Endothelial cell of umbilical vein (primary cell): ENCODE measurements at regions not wholly inside any gene's neighbourhood (a gene's known extent, or its start where the extent isn't known, plus 50 kb on each side); places are given as distances from the start of the nearest gene placed in this dataset.

Source experiments
- BruUV-seq: library from RNA; stranded (reverse); fragments of 400-500 nt; replicated peaks from 2 replicates; lab custom pipeline; 2021; lab: Mats Ljungman, UMichigan
- CTCF ChIA-PET: fragments of 300-600, 350-600 bp; sonication (Branson Sonifier 250); formaldehyde crosslinking; loops from one replicate; lab custom pipeline; 2021; ENCODE audit warnings: antibody characterized with exemption, inconsistent platforms; lab: Charles Lee
- POLR2A ChIA-PET: fragments of 300-600, 350-600 bp; sonication (Branson Sonifier 250); formaldehyde crosslinking; loops from one replicate; lab custom pipeline; 2021; ENCODE audit warnings: antibody characterized with exemption, inconsistent platforms; lab: Charles Lee
- DNase-seq: peaks from one replicate; pipeline ENCODE4 v3.0.0-alpha.2; 2011; ENCODE audit warnings: low read depth, low spot score
- FAIRE-seq: peaks from 2 replicates; lab custom pipeline; 2011; peaks lifted over from hg19 to GRCh38; lab: Jason Lieb, UNC
- H2AFZ ChIP-seq: 2 replicates; pipeline ENCODE4 v1.6.0; 2012; ENCODE audit warnings: low read depth, low read length, control low read depth, inconsistent platforms
- H3K27ac ChIP-seq: 2 replicates; pipeline ENCODE4 v1.5.1; 2011; ENCODE audit warnings: low read depth, mild to moderate bottlenecking, control low read depth, low read length, moderate library complexity; ENCODE audit not compliant: insufficient read depth
- H3K27me3 ChIP-seq, 2 experiments: 2 replicates each; pipeline versions ENCODE4 v1.6.0 to v1.6.1; 2011; ENCODE audit warnings: low read length in 2 of 2, mixed read lengths in 1 of 2; ENCODE audit not compliant: control insufficient read depth in 2 of 2, insufficient read depth in 2 of 2
- H3K36me3 ChIP-seq, 2 experiments: 2 replicates in 1 of 2; 3 replicates in 1 of 2; pipeline ENCODE4 v1.5.1; 2011; ENCODE audit warnings: low read length in 2 of 2, mild to moderate bottlenecking in 1 of 2, moderate library complexity in 1 of 2; ENCODE audit not compliant: control insufficient read depth in 2 of 2, insufficient read depth in 2 of 2; ENCODE audit errors: extremely low read depth in 1 of 2
- H3K4me1 ChIP-seq: 3 replicates; pipeline ENCODE4 v1.5.1; 2011; ENCODE audit warnings: mild to moderate bottlenecking, low read length; ENCODE audit not compliant: control insufficient read depth, insufficient read depth; ENCODE audit errors: extremely low read depth
- H3K4me2 ChIP-seq: 2 replicates; pipeline ENCODE4 v1.6.1; 2011; ENCODE audit warnings: low read length, control low read depth, mixed read lengths; ENCODE audit not compliant: insufficient read depth
- H3K4me3 ChIP-seq, 3 experiments: fragments of 200-600 bp in 1 of 3; sonication (generic), shearing (Covaris generic) in 1 of 3; replicated peaks in 1 of 3; 2 replicates each; pipeline ENCODE4 v1.5.1; 2011 to 2016; ENCODE audit warnings: control low read depth in 3 of 3, low read length in 3 of 3, mild to moderate bottlenecking in 2 of 3, inconsistent platforms in 1 of 3, low read depth in 1 of 3, moderate library complexity in 1 of 3; ENCODE audit not compliant: insufficient read depth in 1 of 3
- H3K79me2 ChIP-seq: 2 replicates; pipeline ENCODE4 v1.6.0; 2012; ENCODE audit warnings: low read length, inconsistent platforms; ENCODE audit not compliant: control insufficient read depth, insufficient read depth
- H3K9ac ChIP-seq: replicated peaks from 2 replicates; pipeline ENCODE3; 2011; ENCODE audit warnings: low read length, control low read depth; ENCODE audit not compliant: insufficient read depth; ENCODE audit errors: extremely low read depth
- H3K9me1 ChIP-seq: replicated peaks from 3 replicates; pipeline ENCODE4 v1.6.0; 2011; ENCODE audit warnings: mild to moderate bottlenecking, low read length; ENCODE audit not compliant: control insufficient read depth, insufficient read depth; ENCODE audit errors: extremely low read depth
- H3K9me3 ChIP-seq: replicated peaks from 2 replicates; pipeline ENCODE4 v1.5.1; 2012; ENCODE audit warnings: low read length, inconsistent platforms; ENCODE audit not compliant: control insufficient read depth, insufficient read depth
- H4K20me1 ChIP-seq: replicated peaks from 2 replicates; pipeline ENCODE3; 2011; ENCODE audit warnings: mild to moderate bottlenecking, low read length; ENCODE audit not compliant: control insufficient read depth, insufficient read depth; ENCODE audit errors: extremely low read depth
- EZH2 ChIP-seq: IDR thresholded peaks from 2 replicates; pipeline ENCODE4 v1.6.1; 2012; ENCODE audit warnings: borderline replicate concordance, low read depth, mild to moderate bottlenecking, moderate library complexity, low read length, inconsistent platforms; ENCODE audit not compliant: severe bottlenecking
- FOS ChIP-seq: IDR thresholded peaks from 2 replicates; pipeline ENCODE4 v1.6.1; 2011; ENCODE audit warnings: mild to moderate bottlenecking, low read length, moderate library complexity, borderline replicate concordance; ENCODE audit not compliant: insufficient read depth
- GATA2 ChIP-seq: IDR thresholded peaks from 2 replicates; pipeline ENCODE4 v1.7.0; 2011; ENCODE audit warnings: low read depth, mild to moderate bottlenecking, moderate library complexity, mixed read lengths, low read length; ENCODE audit not compliant: insufficient read length, insufficient read depth
- JUN ChIP-seq: IDR thresholded peaks from 2 replicates; pipeline ENCODE4 v1.6.1; 2011; ENCODE audit warnings: borderline replicate concordance, low read depth; ENCODE audit not compliant: insufficient read length, insufficient read depth
- MAX ChIP-seq: IDR thresholded peaks from 2 replicates; pipeline ENCODE4 v1.6.1; 2011; ENCODE audit not compliant: insufficient read depth, insufficient read length
- MYC ChIP-seq: IDR thresholded peaks from one replicate; pipeline ENCODE4 v1.6.1; 2011; ENCODE audit warnings: mild to moderate bottlenecking, low read depth, low read length
- POLR2A ChIP-seq: IDR thresholded peaks from 2 replicates; pipeline ENCODE4 v1.6.1; 2012; ENCODE audit warnings: low read depth, mild to moderate bottlenecking, control low read depth, low read length
- POLR2AphosphoS5 ChIP-seq: IDR thresholded peaks from 2 replicates; pipeline ENCODE4 v1.6.1; 2012; ENCODE audit warnings: low read depth, mild to moderate bottlenecking, control low read depth, low read length, moderate library complexity; ENCODE audit not compliant: insufficient read depth
- dilution Hi-C: fragments of 300-500 bp; cut with MboI; formaldehyde crosslinking; loops from one replicate; pipeline ENCODE4 v1.15.0; 2019; ENCODE audit warnings: low sequenced_read_pairs; ENCODE audit not compliant: extremely low pct_ligation_motif_present
- intact Hi-C: fragments of 100-400 bp; cut with micrococcal nuclease; formaldehyde crosslinking; loops from one replicate; pipeline ENCODE4 v1.10.0; 2022
- TF ChIP-seq, protein P1 (sequence below), 2 donors: IDR thresholded peaks; 1 replicate in 1 of 2; 2 replicates in 1 of 2; pipeline ENCODE4 v1.5.1; 2011; ENCODE audit warnings: low read length in 2 of 2, mild to moderate bottlenecking in 2 of 2, moderate library complexity in 2 of 2, control low read depth in 1 of 2, inconsistent platforms in 1 of 2, low read depth in 1 of 2; ENCODE audit not compliant: insufficient read depth in 1 of 2; ENCODE audit errors: extremely low read depth in 1 of 2

- H3K4me2 ChIP-seq: no peak overlapping the region
- no peak overlapping the region for H3K4me3 ChIP-seq
- H3K9ac ChIP-seq: no peak overlapping the region
- dilution Hi-C loops: no loop called here
- intact Hi-C loops: no loop called here
- H3K27ac ChIP-seq: no peak overlapping the region
- DNase-seq (no peak), FAIRE-seq (no peak)
- BruUV-seq: no TSS peak
- CTCF ChIA-PET: interaction anchor here (1.0 to 1.7 kb wide), 2 partner anchors 1075 to 1084 kb away, joined by 3 to 5 read pairs; no protein-coding TSS in a partner anchor
- TF ChIP-seq POLR2A: no peak
- TF ChIP-seq JUN: no peak
- TF ChIP-seq, protein P1, sequence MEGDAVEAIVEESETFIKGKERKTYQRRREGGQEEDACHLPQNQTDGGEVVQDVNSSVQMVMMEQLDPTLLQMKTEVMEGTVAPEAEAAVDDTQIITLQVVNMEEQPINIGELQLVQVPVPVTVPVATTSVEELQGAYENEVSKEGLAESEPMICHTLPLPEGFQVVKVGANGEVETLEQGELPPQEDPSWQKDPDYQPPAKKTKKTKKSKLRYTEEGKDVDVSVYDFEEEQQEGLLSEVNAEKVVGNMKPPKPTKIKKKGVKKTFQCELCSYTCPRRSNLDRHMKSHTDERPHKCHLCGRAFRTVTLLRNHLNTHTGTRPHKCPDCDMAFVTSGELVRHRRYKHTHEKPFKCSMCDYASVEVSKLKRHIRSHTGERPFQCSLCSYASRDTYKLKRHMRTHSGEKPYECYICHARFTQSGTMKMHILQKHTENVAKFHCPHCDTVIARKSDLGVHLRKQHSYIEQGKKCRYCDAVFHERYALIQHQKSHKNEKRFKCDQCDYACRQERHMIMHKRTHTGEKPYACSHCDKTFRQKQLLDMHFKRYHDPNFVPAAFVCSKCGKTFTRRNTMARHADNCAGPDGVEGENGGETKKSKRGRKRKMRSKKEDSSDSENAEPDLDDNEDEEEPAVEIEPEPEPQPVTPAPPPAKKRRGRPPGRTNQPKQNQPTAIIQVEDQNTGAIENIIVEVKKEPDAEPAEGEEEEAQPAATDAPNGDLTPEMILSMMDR (IDR thresholded peaks at IDR 0.05; ENCODE audit: extremely low read depth in 1 of 2, insufficient read depth in 1 of 2, low read depth in 1 of 2, low read length in 2 of 2): no peak
- no peaks in the 10 kb centered on the region for H3K27me3 ChIP-seq
- H4K20me1 ChIP-seq: no peaks in the 10 kb centered on the region
- no peak overlapping the region for H2AFZ ChIP-seq
- H3K4me1 ChIP-seq: no peaks in the 10 kb centered on the region
- H3K9me1 ChIP-seq: no peaks in the 10 kb centered on the region
- no peaks in the 10 kb centered on the region for H3K9me3 ChIP-seq
- H3K36me3 ChIP-seq: no peaks in the 10 kb centered on the region
- no peaks in the 10 kb centered on the region for H3K79me2 ChIP-seq
- POLR2A ChIA-PET: no interaction called here
These were observed 199.4 kb downstream of the ZC3H11B start for GRCh38 chr1:219413536-219413935.

DNA sequence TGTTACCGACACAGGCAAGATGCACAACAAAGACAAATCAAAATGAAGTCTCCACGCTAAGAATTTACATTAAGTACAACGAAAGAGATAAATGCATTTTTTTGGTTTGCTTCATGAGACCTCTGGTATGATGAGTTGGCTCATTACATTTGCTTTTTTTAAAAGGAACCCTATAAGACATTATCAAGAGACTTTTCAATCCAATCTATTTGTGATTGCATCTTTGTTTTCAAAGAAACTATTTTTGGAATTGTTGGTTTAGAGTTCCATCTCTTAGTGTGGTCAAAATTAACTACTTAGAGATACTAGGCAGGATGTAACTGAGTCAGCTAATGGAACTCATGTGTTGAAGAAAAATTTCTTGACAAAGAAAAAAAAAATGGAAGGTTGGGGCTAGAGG lies 200.1 kb downstream of the ZC3H11B start:
- CTCF ChIA-PET: interaction anchor here (1.0 to 1.7 kb wide), 2 partner anchors 1074 to 1083 kb away, joined by 3 to 5 read pairs; no protein-coding TSS in a partner anchor
- Histone ChIP-seq H3K27me3 (no peaks in the 10 kb centered on the region), H3K79me2 (no peaks in the 10 kb centered on the region), H2AFZ (no peak overlapping the region), H3K9me3 (no peaks in the 10 kb centered on the region), H3K27ac (no peak overlapping the region), H3K9me1 (no peaks in the 10 kb centered on the region), H3K36me3 (no peaks in the 10 kb centered on the region), H3K4me1 (no peaks in the 10 kb centered on the region), H3K9ac (no peak overlapping the region), H3K4me3 (no peak overlapping the region), H3K4me2 (no peak overlapping the region), H4K20me1 (no peaks in the 10 kb centered on the region)
- FAIRE-seq (no peak), DNase-seq (no peak)
- no peak for TF ChIP-seq FOS
- TF ChIP-seq JUN: no peak
- no peak for TF ChIP-seq MAX
- TF ChIP-seq, protein P1 (IDR thresholded peaks at IDR 0.05; ENCODE audit: extremely low read depth in 1 of 2, insufficient read depth in 1 of 2, low read depth in 1 of 2, low read length in 2 of 2): no peak
- TF ChIP-seq POLR2A: no peak
- no peak for TF ChIP-seq POLR2AphosphoS5
- no peak for TF ChIP-seq MYC
- TF ChIP-seq GATA2: no peak
- TF ChIP-seq EZH2: no peak
- POLR2A ChIA-PET: no interaction called here
- intact Hi-C loops (no loop called here), dilution Hi-C loops (no loop called here)
- BruUV-seq: no TSS peak
